C4-2B (cell line): ENCODE measurements at regions not wholly inside any gene's neighbourhood (a gene's known extent, or its start where the extent isn't known, plus 50 kb on each side); places are given as distances from the start of the nearest gene placed in this dataset.

Source experiments
- CTCF ChIP-seq: fragments of 450-650 bp; conservative IDR thresholded peaks from 2 replicates; pipeline ENCODE4 v1.5.1; 2017; ENCODE audit warnings: mild to moderate bottlenecking
- ZFX ChIP-seq: fragments of 450-650 bp; IDR thresholded peaks from 2 replicates; pipeline ENCODE4 v1.6.1; 2017

DNA sequence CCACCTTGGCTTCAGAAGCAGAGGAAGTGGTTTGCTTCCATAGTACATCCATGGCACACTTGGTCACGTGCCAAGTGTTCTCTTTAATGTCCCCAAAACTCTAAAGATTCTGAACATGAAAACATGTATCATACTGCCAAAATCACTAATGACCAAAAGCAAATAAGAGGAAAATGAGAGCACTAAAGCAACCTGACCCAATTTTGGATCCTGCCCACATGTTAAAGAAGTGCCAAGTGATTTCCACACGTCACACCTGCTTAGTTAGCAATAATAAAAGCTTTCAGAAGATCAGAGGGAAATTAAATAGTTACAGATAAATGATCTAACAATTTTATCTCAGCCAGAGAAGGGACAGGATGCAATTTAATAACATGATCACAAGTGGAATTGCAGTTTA is 1170.0 kb downstream of the XPNPEP1 start:
- TF ChIP-seq CTCF (no peak), ZFX (no peak)
